Stimulated activated naive CD8-positive, alpha-beta T cell treated with anti-CD3 and anti-CD28 coated beads, Interleukin-15, amount 100 ng/mL, for 72 hours (primary cell): ENCODE measurements at regions not wholly inside any gene's neighbourhood (a gene's known extent, or its start where the extent isn't known, plus 50 kb on each side); places are given as distances from the start of the nearest gene placed in this dataset.
A peak's percentile ranks its signal among the peaks of the same experiment; 100 is the strongest.

Experiments
- ATAC-seq: fragments of 150-1000 bp; cut with Tn5 transposase; 2 replicates; pipeline ENCODE4 v1.10.0; 2021; ENCODE audit warnings: mild to moderate bottlenecking, moderate library complexity
- DNase-seq, 2 donors: peaks; one replicate each; pipeline ENCODE4 v3.0.0; 2021 to 2022
- H3K27ac Mint-ChIP-seq, 2 donors: one replicate each; pipeline ENCODE4 v1.8.0; 2022; ENCODE audit warnings: mild to moderate bottlenecking in 2 of 2, mixed read lengths in 2 of 2, moderate library complexity in 2 of 2
- H3K27me3 Mint-ChIP-seq: one replicate; pipeline ENCODE4 v1.8.0; 2022; ENCODE audit warnings: mixed read lengths
- H3K4me1 Mint-ChIP-seq: one replicate; pipeline ENCODE4 v1.8.0; 2022; ENCODE audit warnings: mild to moderate bottlenecking, mixed read lengths
- H3K4me3 Mint-ChIP-seq, 2 donors: one replicate each; pipeline ENCODE4 v1.8.0; 2022; ENCODE audit warnings: mild to moderate bottlenecking in 2 of 2, mixed read lengths in 2 of 2, moderate library complexity in 1 of 2
- H3K9me3 Mint-ChIP-seq, 2 donors: one replicate each; pipeline ENCODE4 v1.8.0; 2022; ENCODE audit warnings: mixed read lengths in 2 of 2

- no peak overlapping the region for H3K27ac Mint-ChIP-seq
- ATAC-seq (no peak), DNase-seq (no peak)
- H3K4me1 Mint-ChIP-seq: no peaks in the 10 kb centered on the region
- H3K4me3 Mint-ChIP-seq: no peak overlapping the region
- H3K27me3 Mint-ChIP-seq: no peaks in the 10 kb centered on the region
- H3K9me3 Mint-ChIP-seq: peaks cover 0 to 13% of the 10 kb centered on the region in 2 donors
These were observed 692.4 kb downstream of the FAT4 start for GRCh38 chr4:126007142-126007541.

GRCh38 chr4:126012691-126013290, 698.0 kb downstream of the FAT4 start:
- Mint-ChIP-seq H3K4me3 (no peak overlapping the region), H3K4me1 (no peaks in the 10 kb centered on the region), H3K27me3 (no peaks in the 10 kb centered on the region), H3K9me3 (peaks cover 0 to 9% of the 10 kb centered on the region in 2 donors), H3K27ac (no peak overlapping the region)
- ATAC-seq (no peak), DNase-seq (no peak)

- no peak overlapping the region for H3K27ac Mint-ChIP-seq
- H3K4me3 Mint-ChIP-seq: no peak overlapping the region
- H3K27me3 Mint-ChIP-seq: no peaks in the 10 kb centered on the region
- H3K4me1 Mint-ChIP-seq: no peaks in the 10 kb centered on the region
- DNase-seq: no peak
- ATAC-seq: no peak
- peaks cover 0 to 7% of the 10 kb centered on the region in 2 donors for H3K9me3 Mint-ChIP-seq
These were observed 703.5 kb downstream of the FAT4 start for GRCh38 chr4:126018274-126018673.

- Mint-ChIP-seq H3K27ac (no peak overlapping the region), H3K4me1 (no peaks in the 10 kb centered on the region)
These were observed 709.1 kb downstream of the FAT4 start for GRCh38 chr4:126023896-126024295.

GRCh38 chr4:126027601-126028000, 712.8 kb downstream of the FAT4 start:
- Mint-ChIP-seq H3K4me1 (no peaks in the 10 kb centered on the region), H3K4me3 (no peak overlapping the region), H3K9me3 (peaks cover 4 to 9% of the 10 kb centered on the region in 2 donors), H3K27ac (no peak overlapping the region), H3K27me3 (no peaks in the 10 kb centered on the region)
- DNase-seq (no peak), ATAC-seq (no peak)

More at GRCh38 chr4:126023896-126024295, 709.1 kb downstream of the FAT4 start:
- ATAC-seq (no peak), DNase-seq (no peak)
- Mint-ChIP-seq H3K4me3 (no peak overlapping the region), H3K9me3 (peaks cover 0 to 7% of the 10 kb centered on the region in 2 donors), H3K27me3 (no peaks in the 10 kb centered on the region)

- ATAC-seq (no peak), DNase-seq (no peak)
- peaks cover 4 to 15% of the 10 kb centered on the region in 2 donors for H3K9me3 Mint-ChIP-seq
- H3K4me3 Mint-ChIP-seq: no peak overlapping the region
- H3K27ac Mint-ChIP-seq: no peak overlapping the region
- no peaks in the 10 kb centered on the region for H3K27me3 Mint-ChIP-seq
- H3K4me1 Mint-ChIP-seq: no peaks in the 10 kb centered on the region
These were observed 714.1 kb downstream of the FAT4 start for GRCh38 chr4:126028876-126029275.

GRCh38 chr4:126037231-126037630, 722.5 kb downstream of the FAT4 start:
- Mint-ChIP-seq H3K27me3 (no peaks in the 10 kb centered on the region), H3K4me3 (no peak overlapping the region), H3K9me3 (peaks cover 7 to 8% of the 10 kb centered on the region in 2 donors), H3K4me1 (no peaks in the 10 kb centered on the region), H3K27ac (no peak overlapping the region)
- no peak for ATAC-seq
- no peak for DNase-seq

- H3K4me1 Mint-ChIP-seq: no peaks in the 10 kb centered on the region
- H3K27me3 Mint-ChIP-seq: no peaks in the 10 kb centered on the region
- DNase-seq (no peak), ATAC-seq (no peak)
- H3K27ac Mint-ChIP-seq: no peak overlapping the region
- H3K9me3 Mint-ChIP-seq: peaks cover 0 to 10% of the 10 kb centered on the region in 2 donors
- no peak overlapping the region for H3K4me3 Mint-ChIP-seq
These were observed 723.9 kb downstream of the FAT4 start for GRCh38 chr4:126038502-126039144.

- Mint-ChIP-seq H3K4me3 (no peak overlapping the region), H3K4me1 (no peaks in the 10 kb centered on the region), H3K9me3 (peaks cover 8% of the 10 kb centered on the region in 2 donors), H3K27ac (no peak overlapping the region), H3K27me3 (no peaks in the 10 kb centered on the region)
- ATAC-seq: no peak
- DNase-seq: no peak
These were observed 731.4 kb downstream of the FAT4 start for GRCh38 chr4:126046081-126046614.

- H3K27ac Mint-ChIP-seq: no peak overlapping the region
- peaks cover 8% of the 10 kb centered on the region in 2 donors for H3K9me3 Mint-ChIP-seq
- DNase-seq: no peak
- no peak for ATAC-seq
- no peaks in the 10 kb centered on the region for H3K27me3 Mint-ChIP-seq
- H3K4me3 Mint-ChIP-seq: no peak overlapping the region
- no peaks in the 10 kb centered on the region for H3K4me1 Mint-ChIP-seq
These were observed 732.4 kb downstream of the FAT4 start for GRCh38 chr4:126047114-126047513.

- Mint-ChIP-seq H3K4me1 (no peaks in the 10 kb centered on the region), H3K27ac (no peak overlapping the region), H3K4me3 (no peak overlapping the region), H3K27me3 (no peaks in the 10 kb centered on the region), H3K9me3 (peaks cover 1 to 4% of the 10 kb centered on the region in 2 donors)
- no peak for DNase-seq
- no peak for ATAC-seq
These were observed 737.1 kb downstream of the FAT4 start for GRCh38 chr4:126051689-126052424.

GRCh38 chr4:126056116-126056650, 741.4 kb downstream of the FAT4 start:
- peak overlapping the region in 1 of 2 donors; percentile 22 for H3K27ac Mint-ChIP-seq
- DNase-seq: no peak
- no peaks in the 10 kb centered on the region for H3K27me3 Mint-ChIP-seq
- no peaks in the 10 kb centered on the region for H3K4me1 Mint-ChIP-seq
- H3K9me3 Mint-ChIP-seq: no peaks in the 10 kb centered on the region
- H3K4me3 Mint-ChIP-seq: no peak overlapping the region
- no peak for ATAC-seq

- Mint-ChIP-seq H3K27ac (no peak overlapping the region), H3K27me3 (no peaks in the 10 kb centered on the region), H3K4me1 (no peaks in the 10 kb centered on the region), H3K9me3 (peaks cover 0 to 4% of the 10 kb centered on the region in 2 donors), H3K4me3 (no peak overlapping the region)
- ATAC-seq (no peak), DNase-seq (no peak)
These were observed 742.6 kb downstream of the FAT4 start for GRCh38 chr4:126057371-126057770.

- Mint-ChIP-seq H3K4me3 (no peak overlapping the region), H3K27me3 (no peaks in the 10 kb centered on the region), H3K4me1 (no peaks in the 10 kb centered on the region), H3K27ac (no peak overlapping the region), H3K9me3 (peaks cover 0 to 10% of the 10 kb centered on the region in 2 donors)
- ATAC-seq (no peak), DNase-seq (no peak)
These were observed 743.8 kb downstream of the FAT4 start for GRCh38 chr4:126058596-126058995.

- Mint-ChIP-seq H3K4me1 (no peaks in the 10 kb centered on the region), H3K9me3 (peaks cover 0 to 10% of the 10 kb centered on the region in 2 donors), H3K27ac (no peak overlapping the region), H3K27me3 (no peaks in the 10 kb centered on the region), H3K4me3 (no peak overlapping the region)
- DNase-seq (no peak), ATAC-seq (no peak)
These were observed 746.9 kb downstream of the FAT4 start for GRCh38 chr4:126061655-126062054.

- H3K27me3 Mint-ChIP-seq: no peaks in the 10 kb centered on the region
- DNase-seq (no peak), ATAC-seq (no peak)
- no peaks in the 10 kb centered on the region for H3K4me1 Mint-ChIP-seq
- H3K9me3 Mint-ChIP-seq: peaks cover 0 to 10% of the 10 kb centered on the region in 2 donors
- no peak overlapping the region for H3K4me3 Mint-ChIP-seq
- no peak overlapping the region for H3K27ac Mint-ChIP-seq
These were observed 750.3 kb downstream of the FAT4 start for GRCh38 chr4:126065016-126065415.
